HG03196 (cell line): ENCODE measurements at regions not wholly inside any gene's neighbourhood (a gene's known extent, or its start where the extent isn't known, plus 50 kb on each side); places are given as distances from the start of the nearest gene placed in this dataset.

ENCODE experiments used
- ATAC-seq: cut with Tn5 transposase; IDR thresholded peaks from one replicate; pipeline ENCODE4 v1.9.1; 2021; ENCODE audit not compliant: unreplicated experiment

GRCh38 chr13:91184244-91184926 is 163.1 kb upstream of the MIR17HG start:
- ATAC-seq = no peak

- no peak for ATAC-seq
Measured at GRCh38 chr13:91185294-91185863, 162.1 kb upstream of the MIR17HG start.

- ATAC-seq = no peak
Measured at GRCh38 chr13:91187522-91187921, 160.0 kb upstream of the MIR17HG start.

- ATAC-seq = no peak
Measured at GRCh38 chr13:91189506-91189905, 158.0 kb upstream of the MIR17HG start.

- no peak for ATAC-seq
Measured at GRCh38 chr13:91193358-91193757, 154.1 kb upstream of the MIR17HG start.

GRCh38 chr13:91195789-91196188 is 151.7 kb upstream of the MIR17HG start:
- no peak for ATAC-seq

- no peak for ATAC-seq
Measured at GRCh38 chr13:91196958-91197357, 150.5 kb upstream of the MIR17HG start.

- no peak for ATAC-seq
Measured at GRCh38 chr13:91199866-91200265, 147.6 kb upstream of the MIR17HG start.

- ATAC-seq = no peak
Measured at GRCh38 chr13:91200486-91200885, 147.0 kb upstream of the MIR17HG start.

GRCh38 chr13:91203430-91203829 is 144.1 kb upstream of the MIR17HG start:
- no peak for ATAC-seq

- ATAC-seq = no peak
Measured at GRCh38 chr13:91207261-91207660, 140.2 kb upstream of the MIR17HG start.

- ATAC-seq = no peak
Measured at GRCh38 chr13:91211510-91211909, 136.0 kb upstream of the MIR17HG start.

- ATAC-seq = no peak
Measured at GRCh38 chr13:91212231-91212630, 135.3 kb upstream of the MIR17HG start.

GRCh38 chr13:91214031-91214430 is 133.5 kb upstream of the MIR17HG start:
- ATAC-seq = no peak

- ATAC-seq = no peak
Measured at GRCh38 chr13:91216928-91217700, 130.4 kb upstream of the MIR17HG start.

GRCh38 chr13:91219201-91219600 is 128.3 kb upstream of the MIR17HG start:
- no peak for ATAC-seq

GRCh38 chr13:91220872-91221271 is 126.6 kb upstream of the MIR17HG start:
- ATAC-seq = no peak

GRCh38 chr13:91228108-91228507 is 119.4 kb upstream of the MIR17HG start:
- no peak for ATAC-seq

- ATAC-seq = no peak
Measured at GRCh38 chr13:91228940-91229339, 118.5 kb upstream of the MIR17HG start.

GRCh38 chr13:91232716-91233115 is 114.8 kb upstream of the MIR17HG start:
- no peak for ATAC-seq

- ATAC-seq = no peak
Measured at GRCh38 chr13:91233291-91233690, 114.2 kb upstream of the MIR17HG start.

GRCh38 chr13:91236182-91236581 is 111.3 kb upstream of the MIR17HG start:
- no peak for ATAC-seq
